Neural crest cell (in vitro differentiated cells): ENCODE measurements at regions not wholly inside any gene's neighbourhood (a gene's known extent, or its start where the extent isn't known, plus 50 kb on each side); places are given as distances from the start of the nearest gene placed in this dataset.
"Not testable (repeated sequence)": the region's sequence is repeated elsewhere in the genome, so short reads cannot be mapped to it uniquely, and the experiment has no call there.

Experiments used
- DNase-seq: peaks from one replicate; pipeline ENCODE4 v3.0.0; 2021; ENCODE audit warnings: low read depth, mixed read lengths, low spot score
- H3K27ac Mint-ChIP-seq: one replicate; pipeline ENCODE4 v1.8.0; 2021; ENCODE audit warnings: mild to moderate bottlenecking, mixed read lengths; ENCODE audit not compliant: unreplicated experiment
- H3K27me3 Mint-ChIP-seq: 2 replicates; pipeline ENCODE4 v1.8.0; 2021; ENCODE audit warnings: low read depth, mild to moderate bottlenecking, mixed read lengths
- H3K36me3 Mint-ChIP-seq: 2 replicates; pipeline ENCODE4 v1.8.0; 2021; ENCODE audit warnings: low read depth, mild to moderate bottlenecking, mixed read lengths
- H3K4me1 Mint-ChIP-seq: 2 replicates; pipeline ENCODE4 v1.8.0; 2021; ENCODE audit warnings: mixed read lengths
- H3K4me3 Mint-ChIP-seq: one replicate; pipeline ENCODE4 v1.8.0; 2021; ENCODE audit warnings: mild to moderate bottlenecking, mixed read lengths
- H3K9me3 Mint-ChIP-seq: 2 replicates; pipeline ENCODE4 v1.8.0; 2021; ENCODE audit warnings: mixed read lengths
- TF ChIP-seq, protein P1 (sequence below): fragments of 200-600 bp; sonication (generic); conservative IDR thresholded peaks from 2 replicates; pipeline ENCODE4 v1.5.0; 2021; ENCODE audit warnings: antibody characterized with exemption, mild to moderate bottlenecking

- Mint-ChIP-seq H3K36me3 (no peaks in the 10 kb centered on the region), H3K9me3 (peaks cover 2% of the 10 kb centered on the region), H3K27ac (peak overlapping the region; percentile 95), H3K27me3 (no peaks in the 10 kb centered on the region), H3K4me1 (peaks cover 30% of the 10 kb centered on the region), H3K4me3 (no peak overlapping the region)
- DNase-seq = no peak
- TF ChIP-seq, protein P1, sequence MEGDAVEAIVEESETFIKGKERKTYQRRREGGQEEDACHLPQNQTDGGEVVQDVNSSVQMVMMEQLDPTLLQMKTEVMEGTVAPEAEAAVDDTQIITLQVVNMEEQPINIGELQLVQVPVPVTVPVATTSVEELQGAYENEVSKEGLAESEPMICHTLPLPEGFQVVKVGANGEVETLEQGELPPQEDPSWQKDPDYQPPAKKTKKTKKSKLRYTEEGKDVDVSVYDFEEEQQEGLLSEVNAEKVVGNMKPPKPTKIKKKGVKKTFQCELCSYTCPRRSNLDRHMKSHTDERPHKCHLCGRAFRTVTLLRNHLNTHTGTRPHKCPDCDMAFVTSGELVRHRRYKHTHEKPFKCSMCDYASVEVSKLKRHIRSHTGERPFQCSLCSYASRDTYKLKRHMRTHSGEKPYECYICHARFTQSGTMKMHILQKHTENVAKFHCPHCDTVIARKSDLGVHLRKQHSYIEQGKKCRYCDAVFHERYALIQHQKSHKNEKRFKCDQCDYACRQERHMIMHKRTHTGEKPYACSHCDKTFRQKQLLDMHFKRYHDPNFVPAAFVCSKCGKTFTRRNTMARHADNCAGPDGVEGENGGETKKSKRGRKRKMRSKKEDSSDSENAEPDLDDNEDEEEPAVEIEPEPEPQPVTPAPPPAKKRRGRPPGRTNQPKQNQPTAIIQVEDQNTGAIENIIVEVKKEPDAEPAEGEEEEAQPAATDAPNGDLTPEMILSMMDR = no peak
Measured at GRCh38 chr5:138635708-138636107, 60.5 kb upstream of the HSPA9 start.

DNA sequence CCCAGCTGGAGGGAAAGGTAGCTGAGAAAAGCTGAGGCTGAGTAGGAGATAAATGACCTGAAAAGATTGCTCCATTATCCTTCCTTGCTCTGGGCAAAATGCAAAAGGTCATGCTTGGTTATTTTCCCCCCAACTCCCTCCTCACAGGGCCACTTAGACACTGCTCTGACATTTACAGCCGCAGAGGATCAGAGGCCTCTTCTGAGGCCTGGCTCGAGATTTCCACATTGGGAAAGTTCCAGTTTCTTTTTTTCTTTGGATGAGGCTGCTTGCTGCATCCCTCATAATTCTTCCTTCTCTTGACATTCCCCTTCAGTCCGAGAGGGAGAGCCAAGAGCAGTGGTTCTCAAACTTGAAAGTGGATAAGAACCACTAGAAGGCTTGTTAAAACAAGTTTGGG is 60.1 kb upstream of the HSPA9 start:
- DNase-seq = no peak
- peaks cover 26% of the 10 kb centered on the region for H3K4me1 Mint-ChIP-seq
- H3K27ac Mint-ChIP-seq = peak overlapping the region; percentile 95
- TF ChIP-seq, protein P1 = no peak
- no peaks in the 10 kb centered on the region for H3K36me3 Mint-ChIP-seq
- no peak overlapping the region for H3K4me3 Mint-ChIP-seq
- no peaks in the 10 kb centered on the region for H3K27me3 Mint-ChIP-seq
- H3K9me3 Mint-ChIP-seq = peaks cover 2% of the 10 kb centered on the region

DNA sequence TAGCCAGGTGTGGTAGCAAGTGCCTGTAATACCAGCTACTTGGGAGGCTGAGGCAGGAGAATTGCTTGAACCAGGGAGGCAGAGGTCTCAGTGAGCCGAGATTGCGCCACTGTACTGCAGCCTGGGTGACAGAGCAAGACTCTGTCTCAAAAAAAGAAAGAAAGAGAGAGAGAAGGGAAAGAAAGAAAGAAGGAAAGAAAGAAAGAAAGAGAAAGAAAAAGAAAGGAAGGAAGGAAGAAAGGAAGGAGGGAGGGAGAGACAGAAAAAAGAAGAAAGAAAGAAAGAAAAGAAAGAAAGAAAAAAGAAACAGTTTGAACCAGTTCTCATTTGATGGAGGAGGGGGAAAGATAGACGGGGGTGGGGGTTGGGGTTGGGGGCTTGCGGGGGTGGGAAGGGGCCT is 59.6 kb upstream of the HSPA9 start:
- H3K4me1 Mint-ChIP-seq = peaks cover 24% of the 10 kb centered on the region
- peak overlapping the region; percentile 55 for H3K27ac Mint-ChIP-seq
- DNase-seq, H3K36me3 Mint-ChIP-seq, H3K27me3 Mint-ChIP-seq, H3K9me3 Mint-ChIP-seq, H3K4me3 Mint-ChIP-seq: not testable (repeated sequence)

DNA sequence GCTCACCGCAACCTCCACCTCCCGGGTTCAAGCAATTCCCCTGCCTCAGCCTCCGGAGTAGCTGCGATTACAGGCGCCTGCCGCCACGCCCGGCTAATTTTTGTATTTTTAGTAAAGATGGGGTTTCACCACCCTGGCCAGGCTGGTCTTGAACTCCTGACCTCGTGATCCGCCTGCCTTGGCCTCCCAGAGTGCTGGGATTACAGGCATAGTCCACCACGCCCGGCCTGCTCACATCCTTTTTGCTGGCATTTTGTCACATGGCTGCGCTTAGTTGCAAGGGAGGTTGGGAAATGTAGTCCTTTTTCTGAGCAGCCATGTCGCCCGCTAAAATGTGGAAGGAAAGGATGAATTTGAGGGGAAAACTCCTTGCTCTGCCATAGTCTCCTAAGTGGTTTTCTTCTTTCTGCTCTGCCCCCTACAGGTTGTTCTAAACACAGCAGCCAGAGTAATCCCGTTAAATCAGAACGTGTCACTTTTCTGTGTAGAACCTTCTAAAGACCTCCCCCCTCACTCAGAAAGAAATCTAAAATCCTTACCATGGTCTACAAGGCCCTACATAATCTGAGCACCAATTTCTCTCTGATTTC is 57.8 kb upstream of the HSPA9 start:
- Mint-ChIP-seq H3K27me3 (no peaks in the 10 kb centered on the region), H3K4me1 (peaks cover 24% of the 10 kb centered on the region), H3K9me3 (peaks cover 2% of the 10 kb centered on the region), H3K27ac (no peak overlapping the region), H3K4me3 (no peak overlapping the region), H3K36me3 (no peaks in the 10 kb centered on the region)
- TF ChIP-seq, protein P1 = peak; percentile 61
- DNase-seq = peak; percentile 54

GRCh38 chr5:138631096-138631928 is 56.1 kb upstream of the HSPA9 start:
- peaks cover 2% of the 10 kb centered on the region for H3K9me3 Mint-ChIP-seq
- H3K27me3 Mint-ChIP-seq = no peaks in the 10 kb centered on the region
- no peak for DNase-seq
- no peak overlapping the region for H3K27ac Mint-ChIP-seq
- no peak overlapping the region for H3K4me3 Mint-ChIP-seq
- no peaks in the 10 kb centered on the region for H3K36me3 Mint-ChIP-seq
- peaks cover 24% of the 10 kb centered on the region for H3K4me1 Mint-ChIP-seq
- TF ChIP-seq, protein P1 = no peak

- Mint-ChIP-seq H3K36me3 (no peaks in the 10 kb centered on the region), H3K27me3 (no peaks in the 10 kb centered on the region), H3K9me3 (peaks cover 2% of the 10 kb centered on the region), H3K4me3 (no peak overlapping the region), H3K4me1 (peaks cover 13% of the 10 kb centered on the region), H3K27ac (peak overlapping the region; percentile 4)
- DNase-seq = no peak
- TF ChIP-seq, protein P1 = no peak
Measured at GRCh38 chr5:138629392-138629791, 54.2 kb upstream of the HSPA9 start.
